ENCODE measurements at regions not wholly inside any gene's neighbourhood (a gene's known extent, or its start where the extent isn't known, plus 50 kb on each side); places are given as distances from the start of the nearest gene placed in this dataset.

DNA sequence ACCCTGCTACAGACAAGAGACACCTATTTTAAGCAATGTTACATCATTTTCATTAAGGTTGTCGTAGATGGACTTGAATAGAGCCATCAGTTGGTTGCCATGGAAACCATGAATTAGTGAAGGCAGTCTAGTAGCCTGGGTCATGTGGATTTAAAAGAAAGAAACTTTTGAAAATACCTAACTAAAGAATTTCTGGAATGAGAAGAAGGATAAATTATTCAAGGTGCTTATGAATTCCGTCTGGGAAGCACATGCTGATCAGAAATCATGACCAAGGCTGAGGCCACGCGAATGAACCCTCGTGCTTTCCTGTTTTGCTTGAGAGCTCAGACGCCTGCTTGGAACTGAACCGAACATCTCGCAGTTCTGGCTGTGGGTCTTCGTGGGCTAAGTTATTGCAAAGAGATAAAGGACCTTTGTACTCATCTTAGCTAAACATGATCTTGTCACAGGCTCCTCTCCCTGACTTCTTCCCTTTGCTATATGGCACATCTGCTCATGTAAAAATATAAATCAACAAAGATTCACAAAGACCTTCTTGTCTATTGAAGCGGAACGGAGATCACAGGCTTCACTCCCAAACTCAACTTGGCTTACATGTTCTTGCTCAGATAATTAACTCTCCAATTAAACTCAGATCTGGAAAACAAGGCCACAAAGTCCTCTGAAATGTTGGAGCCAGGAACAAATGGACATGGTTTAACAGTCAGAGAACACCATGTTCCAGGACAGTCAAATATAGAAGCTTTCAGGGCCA lies 140.2 kb downstream of the NUFIP1 start:
- Histone ChIP-seq H3K14ac (ENCODE audit: insufficient read length) (no peak overlapping the region), H3K18ac (ENCODE audit: extremely low read depth, low read length) (no peak overlapping the region), H3K9ac (replicated peaks in 1 of 4; ENCODE audit: extremely low read depth in 1 of 4, low read depth in 3 of 4, low read length in 3 of 4) (no peak overlapping the region), H3K9me3 (ENCODE audit: insufficient read depth in 2 of 2, low read depth in 1 of 2, low read length in 1 of 2) (no peaks in the 10 kb centered on the region), H2BK20ac (ENCODE audit: low read length) (no peak overlapping the region), H4K91ac (replicated peaks; ENCODE audit: insufficient read length, low read length) (no peak overlapping the region), H3K56ac (replicated peaks; ENCODE audit: insufficient read length, low read depth, low read length) (no peak overlapping the region), H3K79me2 (ENCODE audit: control insufficient read depth in 1 of 2, insufficient read depth in 2 of 2, low read length in 2 of 2) (no peaks in the 10 kb centered on the region), H2BK120ac (replicated peaks; ENCODE audit: low read depth, low read length) (no peak overlapping the region), H2AFZ (ENCODE audit: low read length) (peak overlapping the region; percentile 22; the same call in 1 of the 2 replicates), H2BK12ac (ENCODE audit: low read depth, low read length) (no peak overlapping the region), H3K4me3 (ENCODE audit: extremely low read depth in 1 of 4, insufficient read depth in 2 of 4, low read depth in 3 of 4, low read length in 4 of 4) (no peak overlapping the region), H3K4me1 (replicated peaks in 1 of 4; ENCODE audit: control insufficient read depth in 3 of 4, insufficient read depth in 4 of 4, low read length in 3 of 4) (peaks cover 0 to 8% (median 2%) of the 10 kb centered on the region in 4 experiments; a peak in 4 of 7 replicates), H4K8ac (ENCODE audit: extremely low read depth, insufficient read depth, low read length) (no peak overlapping the region), H3K79me1 (ENCODE audit: low read depth, low read length) (no peaks in the 10 kb centered on the region), H3K27me3 (replicated peaks in 1 of 4; ENCODE audit: control insufficient read depth in 3 of 4, extremely low read depth in 1 of 4, insufficient read depth in 3 of 4, low read length in 3 of 4) (no peaks in the 10 kb centered on the region), H3K27ac (ENCODE audit: low read depth, low read length) (no peak overlapping the region), H3K36me3 (ENCODE audit: control insufficient read depth in 2 of 4, insufficient read depth in 4 of 4, low read length in 3 of 4) (no peaks in the 10 kb centered on the region), H3K4me2 (ENCODE audit: insufficient read depth in 1 of 2, low read depth in 2 of 2, low read length in 2 of 2) (no peak overlapping the region), H2AK5ac (ENCODE audit: low read depth, low read length) (no peak overlapping the region), H3K23ac (ENCODE audit: insufficient read length) (no peak overlapping the region), H2BK15ac (ENCODE audit: low read length) (no peak overlapping the region), H4K5ac (ENCODE audit: insufficient read length, low read depth, low read length) (no peak overlapping the region), H3K23me2 (ENCODE audit: low read depth, low read length) (peaks cover 2% of the 10 kb centered on the region; the same call in 1 of the 2 replicates), H3K4ac (replicated peaks; ENCODE audit: insufficient read length, low read depth, low read length) (no peak overlapping the region), H4K20me1 (replicated peaks in 1 of 2; ENCODE audit: control insufficient read depth in 1 of 2, insufficient read depth in 2 of 2, low read length in 2 of 2) (no peaks in the 10 kb centered on the region), H2BK5ac (ENCODE audit: low read depth, low read length) (no peak overlapping the region)
- DNase-seq (ENCODE audit: low read depth in 1 of 2, low spot score in 2 of 2) = no peak
- POLR2A ChIA-PET (ENCODE audit: partially characterized antibody) = interaction anchor here (1.3 kb wide), 1 partner anchor 11 kb away, joined by 3 read pairs; no protein-coding TSS in a partner anchor
- FAIRE-seq = no peak
- CTCF ChIA-PET (ENCODE audit: partially characterized antibody) = no interaction called here
- 91% methylated on average over 11 of the region's 11 CpGs; no CpG with 5 or more reads in 1 of the 2 experiments for WGBS, 2 experiments (ENCODE audit: extremely low coverage in 1 of 2, insufficient coverage in 1 of 2, insufficient read length in 1 of 2, insufficient replicate concordance in 2 of 2, low coverage in 1 of 2, low lambda C conversion rate in 2 of 2, missing lambda C conversion rate in 1 of 2)
- TF ChIP-seq RXRA (IDR thresholded peaks at IDR 0.05; ENCODE audit: insufficient read depth, low read depth, low read length) = no peak
- TF ChIP-seq CBX5 (IDR thresholded peaks at IDR 0.05; ENCODE audit: low read depth, low read length) = no peak
